HEK293 (cell line): ENCODE measurements at regions not wholly inside any gene's neighbourhood (a gene's known extent, or its start where the extent isn't known, plus 50 kb on each side); places are given as distances from the start of the nearest gene placed in this dataset.
A peak's percentile ranks its signal among the peaks of the same experiment; 100 is the strongest.

Experiments
- CTCF ChIA-PET: fragments of 350-600 bp; formaldehyde crosslinking; extraction: SDS; loops from one replicate; lab custom pipeline; 2021; ENCODE audit warnings: antibody characterized with exemption; lab: Yijun Ruan, JAX
- POLR2A ChIA-PET: fragments of 300-600 bp; formaldehyde crosslinking; extraction: SDS; loops from one replicate; lab custom pipeline; 2020; ENCODE audit warnings: antibody characterized with exemption, inconsistent platforms; lab: Yijun Ruan, JAX
- H3K27ac ChIP-seq: fragments of 200-500 bp; sonication (Bioruptor generic); 2 replicates; pipeline ENCODE4 v1.5.1; 2014; ENCODE audit warnings: low read depth, low read length, control low read depth, inconsistent platforms; ENCODE audit errors: extremely low read depth
- H3K36me3 ChIP-seq, 2 experiments: fragments of 200-500 bp in 1 of 2; sonication (Bioruptor generic) in 1 of 2; 1 replicate in 1 of 2; 2 replicates in 1 of 2; pipeline ENCODE4 v1.5.1; 2014 to 2017; ENCODE audit warnings: inconsistent platforms in 2 of 2, low read length in 2 of 2; ENCODE audit not compliant: control insufficient read depth in 2 of 2, insufficient read depth in 1 of 2
- H3K4me1 ChIP-seq: fragments of 200-500 bp; sonication (Bioruptor generic); 2 replicates; pipeline ENCODE4 v1.5.1; 2014; ENCODE audit warnings: mild to moderate bottlenecking, low read length, inconsistent platforms; ENCODE audit not compliant: control insufficient read depth, insufficient read depth
- H3K4me3 ChIP-seq: 2 replicates; pipeline ENCODE4 v1.5.1; 2011; ENCODE audit warnings: low read depth, mild to moderate bottlenecking, control low read depth, low read length, moderate library complexity
- H3K9me3 ChIP-seq: fragments of 200-500 bp; sonication (Bioruptor generic); 2 replicates; pipeline ENCODE4 v1.5.1; 2014; ENCODE audit warnings: low read depth, low read length, inconsistent platforms; ENCODE audit not compliant: control insufficient read depth, insufficient read depth
- ATF2 ChIP-seq: fragments of 450-650 bp; formaldehyde crosslinking; IDR thresholded peaks from 2 replicates; pipeline ENCODE4 v1.5.1; 2016; ENCODE audit warnings: missing biosample characterization, missing genetic modification characterization, low read depth
- GLI2 ChIP-seq: fragments of 450-650 bp; formaldehyde crosslinking; IDR thresholded peaks from 2 replicates; pipeline ENCODE4; 2017; ENCODE audit warnings: missing biosample characterization, missing genetic modification characterization, low read depth, borderline replicate concordance
- KLF7 ChIP-seq: fragments of 450-650 bp; formaldehyde crosslinking; IDR thresholded peaks from 2 replicates; pipeline ENCODE4 v1.5.1; 2016; ENCODE audit warnings: missing biosample characterization, missing genetic modification characterization, borderline replicate concordance
- SALL2 ChIP-seq: fragments of 450-650 bp; formaldehyde crosslinking; IDR thresholded peaks from 2 replicates; pipeline ENCODE4 v1.5.0; 2017; ENCODE audit warnings: missing biosample characterization, mild to moderate bottlenecking, missing genetic modification characterization, borderline replicate concordance
- ZBTB10 ChIP-seq: fragments of 450-650 bp; formaldehyde crosslinking; IDR thresholded peaks from 2 replicates; pipeline ENCODE4 v1.5.1; 2016; ENCODE audit warnings: missing biosample characterization, missing genetic modification characterization
- ZBTB7A ChIP-seq: fragments of 450-650 bp; formaldehyde crosslinking; IDR thresholded peaks from 2 replicates; pipeline ENCODE4 v1.5.1; 2016; ENCODE audit warnings: low read depth, missing biosample characterization, missing genetic modification characterization
- ZBTB8A ChIP-seq: fragments of 450-650 bp; formaldehyde crosslinking; IDR thresholded peaks from 2 replicates; pipeline ENCODE4 v1.5.1; 2016; ENCODE audit warnings: missing biosample characterization, missing genetic modification characterization
- ZIC2 ChIP-seq: fragments of 450-650 bp; formaldehyde crosslinking; IDR thresholded peaks from 2 replicates; pipeline ENCODE4 v1.5.1; 2016; ENCODE audit warnings: missing biosample characterization, missing genetic modification characterization
- ZNF132 ChIP-seq: fragments of 450-650 bp; formaldehyde crosslinking; IDR thresholded peaks from 2 replicates; pipeline ENCODE4 v1.5.1; 2017; ENCODE audit warnings: missing biosample characterization, missing genetic modification characterization, borderline replicate concordance
- ZNF169 ChIP-seq: fragments of 450-650 bp; formaldehyde crosslinking; IDR thresholded peaks from 2 replicates; pipeline ENCODE4 v1.5.1; 2016; ENCODE audit warnings: missing biosample characterization, missing genetic modification characterization
- ZNF501 ChIP-seq: fragments of 450-650 bp; formaldehyde crosslinking; IDR thresholded peaks from 2 replicates; pipeline ENCODE4 v1.5.1; 2016; ENCODE audit warnings: missing biosample characterization, missing genetic modification characterization
- ZNF555 ChIP-seq: fragments of 450-650 bp; formaldehyde crosslinking; conservative IDR thresholded peaks from 2 replicates; pipeline ENCODE4 v1.5.1; 2017; ENCODE audit warnings: missing biosample characterization, mild to moderate bottlenecking, missing genetic modification characterization, inconsistent platforms
- ZNF843 ChIP-seq: fragments of 450-650 bp; formaldehyde crosslinking; IDR thresholded peaks from 2 replicates; pipeline ENCODE4 v1.5.1; 2016; ENCODE audit warnings: missing biosample characterization, missing genetic modification characterization
- TF ChIP-seq, protein P1 (sequence below): fragments of 450-650 bp; formaldehyde crosslinking; IDR thresholded peaks from 2 replicates; pipeline ENCODE4; 2016; ENCODE audit warnings: missing biosample characterization, missing genetic modification characterization
- TF ChIP-seq, protein P2 (sequence below): fragments of 450-650 bp; formaldehyde crosslinking; IDR thresholded peaks from 2 replicates; pipeline ENCODE4 v1.5.1; 2016; ENCODE audit warnings: missing biosample characterization, missing genetic modification characterization
- TF ChIP-seq, protein P3 (sequence below): fragments of 450-650 bp; formaldehyde crosslinking; IDR thresholded peaks from 2 replicates; pipeline ENCODE4 v1.5.1; 2016; ENCODE audit warnings: missing biosample characterization, missing genetic modification characterization
- TF ChIP-seq, protein P4 (sequence below): fragments of 450-650 bp; formaldehyde crosslinking; IDR thresholded peaks from 2 replicates; pipeline ENCODE4 v1.5.1; 2016; ENCODE audit warnings: missing biosample characterization, missing genetic modification characterization

DNA sequence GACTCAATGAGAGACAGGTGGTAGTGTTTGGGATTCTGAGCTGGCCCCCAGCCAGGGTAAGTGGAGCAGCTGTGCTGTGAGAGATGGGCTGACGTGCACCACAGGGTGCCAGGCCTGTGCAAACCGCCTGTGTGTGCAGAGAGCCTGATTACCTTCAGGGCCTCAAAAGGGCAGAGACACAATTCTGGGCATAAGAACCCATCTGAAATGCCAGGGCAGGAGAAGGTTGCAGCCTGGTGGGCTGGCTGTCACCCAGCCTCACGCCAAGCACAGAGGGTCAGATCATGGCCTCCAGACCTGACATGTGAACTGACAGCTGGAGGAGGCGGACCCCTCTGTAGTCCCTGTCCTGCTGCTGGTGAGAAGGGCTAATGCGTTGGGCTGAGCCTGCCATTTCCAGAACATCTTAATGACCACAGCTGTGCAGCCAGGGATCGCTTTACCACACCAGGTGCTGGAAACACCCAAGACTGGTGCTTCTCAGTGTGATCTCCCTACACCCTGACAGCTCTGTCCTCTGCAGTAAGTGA is 100.9 kb downstream of the ARL4C start (continued):
- peak; percentile 54; the same call in 1 of the 2 replicates for TF ChIP-seq ZBTB8A (tag by site-specific recombination)
- TF ChIP-seq KLF7, result no peak

GRCh38 chr2:234394450-234394849 is 102.4 kb downstream of the ARL4C start:
- POLR2A ChIA-PET, result no interaction called here
- Histone ChIP-seq H3K4me3 (no peak overlapping the region), H3K36me3 (no peaks in the 10 kb centered on the region), H3K4me1 (no peaks in the 10 kb centered on the region), H3K27ac (no peak overlapping the region), H3K9me3 (no peaks in the 10 kb centered on the region)
- TF ChIP-seq ZNF501 (no peak), ZNF555 (tag by site-specific recombination) (no peak), ZNF843 (tag by site-specific recombination) (no peak)
- CTCF ChIA-PET, result no interaction called here

GRCh38 chr2:234393354-234393753 is 103.5 kb downstream of the ARL4C start:
- Histone ChIP-seq H3K27ac (no peak overlapping the region), H3K4me1 (no peaks in the 10 kb centered on the region), H3K4me3 (no peak overlapping the region), H3K9me3 (no peaks in the 10 kb centered on the region), H3K36me3 (no peaks in the 10 kb centered on the region)
- TF ChIP-seq GLI2, result no peak
- TF ChIP-seq, protein P1, sequence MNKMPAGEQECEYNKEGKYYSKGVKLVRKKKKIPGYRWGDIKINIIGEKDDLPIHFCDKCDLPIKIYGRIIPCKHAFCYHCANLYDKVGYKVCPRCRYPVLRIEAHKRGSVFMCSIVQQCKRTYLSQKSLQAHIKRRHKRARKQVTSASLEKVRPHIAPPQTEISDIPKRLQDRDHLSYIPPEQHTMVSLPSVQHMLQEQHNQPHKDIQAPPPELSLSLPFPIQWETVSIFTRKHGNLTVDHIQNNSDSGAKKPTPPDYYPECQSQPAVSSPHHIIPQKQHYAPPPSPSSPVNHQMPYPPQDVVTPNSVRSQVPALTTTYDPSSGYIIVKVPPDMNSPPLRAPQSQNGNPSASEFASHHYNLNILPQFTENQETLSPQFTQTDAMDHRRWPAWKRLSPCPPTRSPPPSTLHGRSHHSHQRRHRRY (tag by site-specific recombination), result no peak
- TF ChIP-seq, protein P2, sequence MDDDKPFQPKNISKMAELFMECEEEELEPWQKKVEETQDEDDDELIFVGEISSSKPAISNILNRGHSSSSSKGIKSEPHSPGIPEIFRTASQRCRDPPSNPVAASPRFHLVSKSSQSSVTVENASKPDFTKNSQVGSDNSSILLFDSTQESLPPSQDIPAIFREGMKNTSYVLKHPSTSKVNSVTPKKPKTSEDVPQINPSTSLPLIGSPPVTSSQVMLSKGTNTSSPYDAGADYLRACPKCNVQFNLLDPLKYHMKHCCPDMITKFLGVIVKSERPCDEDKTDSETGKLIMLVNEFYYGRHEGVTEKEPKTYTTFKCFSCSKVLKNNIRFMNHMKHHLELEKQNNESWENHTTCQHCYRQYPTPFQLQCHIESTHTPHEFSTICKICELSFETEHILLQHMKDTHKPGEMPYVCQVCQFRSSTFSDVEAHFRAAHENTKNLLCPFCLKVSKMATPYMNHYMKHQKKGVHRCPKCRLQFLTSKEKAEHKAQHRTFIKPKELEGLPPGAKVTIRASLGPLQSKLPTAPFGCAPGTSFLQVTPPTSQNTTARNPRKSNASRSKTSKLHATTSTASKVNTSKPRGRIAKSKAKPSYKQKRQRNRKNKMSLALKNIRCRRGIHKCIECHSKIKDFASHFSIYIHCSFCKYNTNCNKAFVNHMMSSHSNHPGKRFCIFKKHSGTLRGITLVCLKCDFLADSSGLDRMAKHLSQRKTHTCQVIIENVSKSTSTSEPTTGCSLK (tag by site-specific recombination), result no peak
- TF ChIP-seq ZIC2 (tag by site-specific recombination), result no peak
- TF ChIP-seq, protein P3, sequence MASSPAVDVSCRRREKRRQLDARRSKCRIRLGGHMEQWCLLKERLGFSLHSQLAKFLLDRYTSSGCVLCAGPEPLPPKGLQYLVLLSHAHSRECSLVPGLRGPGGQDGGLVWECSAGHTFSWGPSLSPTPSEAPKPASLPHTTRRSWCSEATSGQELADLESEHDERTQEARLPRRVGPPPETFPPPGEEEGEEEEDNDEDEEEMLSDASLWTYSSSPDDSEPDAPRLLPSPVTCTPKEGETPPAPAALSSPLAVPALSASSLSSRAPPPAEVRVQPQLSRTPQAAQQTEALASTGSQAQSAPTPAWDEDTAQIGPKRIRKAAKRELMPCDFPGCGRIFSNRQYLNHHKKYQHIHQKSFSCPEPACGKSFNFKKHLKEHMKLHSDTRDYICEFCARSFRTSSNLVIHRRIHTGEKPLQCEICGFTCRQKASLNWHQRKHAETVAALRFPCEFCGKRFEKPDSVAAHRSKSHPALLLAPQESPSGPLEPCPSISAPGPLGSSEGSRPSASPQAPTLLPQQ (tag by site-specific recombination), result no peak
- TF ChIP-seq SALL2, result no peak
- TF ChIP-seq ZNF501, result no peak
- no peak for TF ChIP-seq ZNF169 (tag by site-specific recombination)
- no peak for TF ChIP-seq ZNF132 (tag by site-specific recombination)
- TF ChIP-seq, protein P4, sequence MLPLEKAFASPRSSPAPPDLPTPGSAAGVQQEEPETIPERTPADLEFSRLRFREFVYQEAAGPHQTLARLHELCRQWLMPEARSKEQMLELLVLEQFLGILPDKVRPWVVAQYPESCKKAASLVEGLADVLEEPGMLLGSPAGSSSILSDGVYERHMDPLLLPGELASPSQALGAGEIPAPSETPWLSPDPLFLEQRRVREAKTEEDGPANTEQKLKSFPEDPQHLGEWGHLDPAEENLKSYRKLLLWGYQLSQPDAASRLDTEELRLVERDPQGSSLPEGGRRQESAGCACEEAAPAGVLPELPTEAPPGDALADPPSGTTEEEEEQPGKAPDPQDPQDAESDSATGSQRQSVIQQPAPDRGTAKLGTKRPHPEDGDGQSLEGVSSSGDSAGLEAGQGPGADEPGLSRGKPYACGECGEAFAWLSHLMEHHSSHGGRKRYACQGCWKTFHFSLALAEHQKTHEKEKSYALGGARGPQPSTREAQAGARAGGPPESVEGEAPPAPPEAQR, result no peak
- TF ChIP-seq ATF2 (tag by site-specific recombination), result no peak
- TF ChIP-seq ZBTB10 (tag by site-specific recombination), result no peak
- TF ChIP-seq ZBTB7A (tag by site-specific recombination), result no peak
- ChIA-PET CTCF (interaction anchor here (1.5 kb wide), 1 partner anchor 104 kb away, joined by 5 read pairs; no protein-coding TSS in a partner anchor), POLR2A (no interaction called here)
